GM12865 (cell line): ENCODE measurements at regions not wholly inside any gene's neighbourhood (a gene's known extent, or its start where the extent isn't known, plus 50 kb on each side); places are given as distances from the start of the nearest gene placed in this dataset.

ENCODE experiments used
- DNase-seq: peaks from one replicate; pipeline ENCODE4 v3.0.0; 2010; ENCODE audit warnings: low read depth
- H3K4me3 ChIP-seq: 2 replicates; pipeline ENCODE4 v1.5.1; 2011; ENCODE audit warnings: mild to moderate bottlenecking, low read depth, low read length, control low read depth
- CTCF ChIP-seq: IDR thresholded peaks from 2 replicates; pipeline ENCODE4 v1.5.1; 2011; ENCODE audit warnings: low read length, control low read depth, low read depth, inconsistent platforms; ENCODE audit not compliant: insufficient read depth; ENCODE audit errors: missing control alignments

- DNase-seq: no peak
- H3K4me3 ChIP-seq: no peak overlapping the region
- no peak for TF ChIP-seq CTCF
These were observed 159.1 kb downstream of the RASSF9 start for GRCh38 chr12:85676816-85677749.

GRCh38 chr12:85679296-85679695, 156.9 kb downstream of the RASSF9 start:
- TF ChIP-seq CTCF: no peak
- H3K4me3 ChIP-seq: no peak overlapping the region
- DNase-seq: no peak

GRCh38 chr12:85680881-85681280, 155.3 kb downstream of the RASSF9 start:
- no peak for DNase-seq
- H3K4me3 ChIP-seq: no peak overlapping the region
- TF ChIP-seq CTCF: no peak

GRCh38 chr12:85681333-85681732, 154.9 kb downstream of the RASSF9 start:
- no peak overlapping the region for H3K4me3 ChIP-seq

GRCh38 chr12:85683051-85683450, 153.2 kb downstream of the RASSF9 start:
- H3K4me3 ChIP-seq: no peak overlapping the region
- no peak for TF ChIP-seq CTCF
- no peak for DNase-seq

More at GRCh38 chr12:85681333-85681732, 154.9 kb downstream of the RASSF9 start:
- no peak for TF ChIP-seq CTCF
- DNase-seq: no peak

- H3K4me3 ChIP-seq: no peak overlapping the region
- TF ChIP-seq CTCF: no peak
- no peak for DNase-seq
These were observed 147.4 kb downstream of the RASSF9 start for GRCh38 chr12:85688837-85689236.
